B cell (primary cell): ENCODE measurements at regions not wholly inside any gene's neighbourhood (a gene's known extent, or its start where the extent isn't known, plus 50 kb on each side); places are given as distances from the start of the nearest gene placed in this dataset.

ENCODE experiments used
- EZH2 ChIP-seq: IDR thresholded peaks from 2 replicates; pipeline ENCODE4 v1.6.1; 2012; ENCODE audit warnings: borderline replicate concordance, low read depth, mild to moderate bottlenecking, moderate library complexity, low read length; ENCODE audit not compliant: insufficient read depth, poor library complexity, severe bottlenecking
- TF ChIP-seq, protein P1 (sequence below): fragments of 200-600 bp; IDR thresholded peaks from one replicate; pipeline ENCODE4 v1.8.0; 2022; ENCODE audit warnings: antibody characterized with exemption, mild to moderate bottlenecking

DNA sequence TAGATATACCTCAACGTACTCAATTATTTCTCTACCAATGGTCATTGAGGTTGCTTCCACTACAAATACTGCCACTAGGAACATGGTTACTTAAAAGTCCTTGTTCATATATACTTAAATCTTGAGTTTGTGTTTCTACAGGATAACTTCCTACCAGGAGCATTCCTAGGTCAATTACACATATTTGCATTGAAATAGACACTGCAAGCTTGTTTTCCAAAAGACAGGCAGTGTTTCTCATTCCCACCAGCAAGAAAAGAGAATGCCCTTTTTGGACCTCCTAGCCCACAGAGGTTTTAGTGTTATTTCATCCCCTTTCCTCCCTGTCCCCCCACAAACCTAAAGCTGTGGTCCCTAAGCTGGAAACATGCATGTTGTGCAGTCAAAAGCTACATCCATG lies 177.3 kb downstream of the ID4 start:
- TF ChIP-seq, protein P1, sequence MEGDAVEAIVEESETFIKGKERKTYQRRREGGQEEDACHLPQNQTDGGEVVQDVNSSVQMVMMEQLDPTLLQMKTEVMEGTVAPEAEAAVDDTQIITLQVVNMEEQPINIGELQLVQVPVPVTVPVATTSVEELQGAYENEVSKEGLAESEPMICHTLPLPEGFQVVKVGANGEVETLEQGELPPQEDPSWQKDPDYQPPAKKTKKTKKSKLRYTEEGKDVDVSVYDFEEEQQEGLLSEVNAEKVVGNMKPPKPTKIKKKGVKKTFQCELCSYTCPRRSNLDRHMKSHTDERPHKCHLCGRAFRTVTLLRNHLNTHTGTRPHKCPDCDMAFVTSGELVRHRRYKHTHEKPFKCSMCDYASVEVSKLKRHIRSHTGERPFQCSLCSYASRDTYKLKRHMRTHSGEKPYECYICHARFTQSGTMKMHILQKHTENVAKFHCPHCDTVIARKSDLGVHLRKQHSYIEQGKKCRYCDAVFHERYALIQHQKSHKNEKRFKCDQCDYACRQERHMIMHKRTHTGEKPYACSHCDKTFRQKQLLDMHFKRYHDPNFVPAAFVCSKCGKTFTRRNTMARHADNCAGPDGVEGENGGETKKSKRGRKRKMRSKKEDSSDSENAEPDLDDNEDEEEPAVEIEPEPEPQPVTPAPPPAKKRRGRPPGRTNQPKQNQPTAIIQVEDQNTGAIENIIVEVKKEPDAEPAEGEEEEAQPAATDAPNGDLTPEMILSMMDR: no peak
- no peak for TF ChIP-seq EZH2
